GM12873 (cell line): ENCODE measurements at regions not wholly inside any gene's neighbourhood (a gene's known extent, or its start where the extent isn't known, plus 50 kb on each side); places are given as distances from the start of the nearest gene placed in this dataset.

Experiments used
- TF ChIP-seq, protein P1 (sequence below): IDR thresholded peaks from 2 replicates; pipeline ENCODE4 v1.5.1; 2012; ENCODE audit warnings: low read depth, mild to moderate bottlenecking, moderate library complexity, low read length, control low read depth; ENCODE audit not compliant: insufficient read depth; ENCODE audit errors: missing control alignments

DNA sequence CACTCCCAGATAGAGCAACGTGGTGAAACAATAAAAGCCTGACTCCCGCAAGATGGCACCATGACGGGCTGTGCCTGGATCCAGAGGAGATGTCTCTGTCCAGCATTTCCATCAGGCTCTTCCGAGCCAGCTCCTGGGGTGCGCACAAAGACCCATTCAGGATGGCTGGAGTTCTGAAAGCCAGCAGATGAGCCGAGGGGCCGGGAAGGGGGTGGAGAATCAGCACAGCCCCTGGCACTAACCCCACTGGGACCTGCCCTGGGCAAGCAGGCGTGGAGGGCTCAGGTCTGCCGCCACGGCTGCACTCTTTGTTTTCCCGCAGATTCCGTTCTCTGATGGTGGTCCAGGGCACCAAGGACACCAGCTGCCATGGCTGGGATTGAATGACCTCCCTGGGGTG is 97.2 kb upstream of the BLID start:
- TF ChIP-seq, protein P1, sequence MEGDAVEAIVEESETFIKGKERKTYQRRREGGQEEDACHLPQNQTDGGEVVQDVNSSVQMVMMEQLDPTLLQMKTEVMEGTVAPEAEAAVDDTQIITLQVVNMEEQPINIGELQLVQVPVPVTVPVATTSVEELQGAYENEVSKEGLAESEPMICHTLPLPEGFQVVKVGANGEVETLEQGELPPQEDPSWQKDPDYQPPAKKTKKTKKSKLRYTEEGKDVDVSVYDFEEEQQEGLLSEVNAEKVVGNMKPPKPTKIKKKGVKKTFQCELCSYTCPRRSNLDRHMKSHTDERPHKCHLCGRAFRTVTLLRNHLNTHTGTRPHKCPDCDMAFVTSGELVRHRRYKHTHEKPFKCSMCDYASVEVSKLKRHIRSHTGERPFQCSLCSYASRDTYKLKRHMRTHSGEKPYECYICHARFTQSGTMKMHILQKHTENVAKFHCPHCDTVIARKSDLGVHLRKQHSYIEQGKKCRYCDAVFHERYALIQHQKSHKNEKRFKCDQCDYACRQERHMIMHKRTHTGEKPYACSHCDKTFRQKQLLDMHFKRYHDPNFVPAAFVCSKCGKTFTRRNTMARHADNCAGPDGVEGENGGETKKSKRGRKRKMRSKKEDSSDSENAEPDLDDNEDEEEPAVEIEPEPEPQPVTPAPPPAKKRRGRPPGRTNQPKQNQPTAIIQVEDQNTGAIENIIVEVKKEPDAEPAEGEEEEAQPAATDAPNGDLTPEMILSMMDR: no peak

DNA sequence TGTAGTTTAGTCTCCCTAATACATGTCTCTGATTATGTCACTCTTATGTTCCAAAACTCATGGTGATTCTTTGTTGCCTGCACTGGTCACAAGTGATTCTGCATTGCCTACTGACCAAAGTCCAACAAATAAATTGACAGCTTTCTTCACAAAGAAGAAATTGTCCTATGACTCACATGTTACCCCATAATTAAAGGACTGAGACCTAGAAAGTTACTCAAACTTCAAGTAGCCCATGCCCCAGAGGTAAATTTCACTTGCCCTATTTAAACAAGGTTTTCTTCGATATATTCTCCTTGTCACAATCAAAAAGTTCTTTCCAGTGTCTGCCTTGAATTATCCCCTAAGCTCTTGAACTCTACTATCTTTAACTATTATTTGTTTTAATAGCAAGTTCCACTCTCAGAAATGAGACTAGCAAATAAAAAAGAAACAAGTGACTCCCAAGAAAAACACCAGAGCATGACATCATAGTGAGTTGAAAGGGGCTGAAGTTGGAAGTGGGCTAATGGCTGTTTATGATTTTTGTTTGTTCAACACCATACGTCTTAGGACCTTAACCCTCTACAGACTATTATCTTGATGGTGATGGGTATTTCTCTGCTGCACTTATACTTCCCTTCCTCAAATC is 94.5 kb upstream of the BLID start:
- TF ChIP-seq, protein P1: no peak

DNA sequence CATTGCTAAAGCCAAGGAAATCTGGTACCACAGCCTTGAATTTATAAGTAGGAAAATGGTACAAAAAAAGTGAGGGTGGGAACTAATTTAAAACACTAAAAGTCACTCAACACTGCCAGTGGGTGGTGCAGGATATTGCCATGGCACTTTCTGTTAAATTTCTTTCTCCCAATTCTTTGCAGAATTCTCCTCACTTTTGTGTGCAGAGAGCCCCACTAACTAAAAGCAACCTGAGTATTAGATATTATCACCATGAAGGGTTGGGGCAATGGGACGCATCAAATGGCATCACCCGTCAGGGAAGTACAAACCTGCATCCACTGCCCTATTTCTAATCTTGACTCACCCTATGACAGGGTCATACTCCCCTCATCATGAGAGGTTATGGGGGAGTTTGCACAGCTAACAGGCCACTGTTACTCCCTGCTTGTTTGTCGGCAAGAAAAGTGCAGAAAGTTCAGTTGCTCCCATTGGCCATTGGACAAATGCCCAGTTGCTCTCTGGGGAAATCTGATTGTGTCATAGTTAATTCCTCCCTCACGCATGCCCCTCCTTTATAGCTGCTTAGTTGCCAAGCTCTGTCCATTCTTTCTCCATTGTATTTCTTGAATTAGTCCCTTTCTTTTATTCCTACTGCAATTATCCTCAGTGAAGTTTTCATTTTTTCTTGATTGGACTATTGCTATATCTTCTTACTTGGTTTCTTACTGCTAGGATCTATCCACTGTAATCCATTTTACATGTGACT is 93.8 kb upstream of the BLID start:
- TF ChIP-seq, protein P1: no peak

DNA sequence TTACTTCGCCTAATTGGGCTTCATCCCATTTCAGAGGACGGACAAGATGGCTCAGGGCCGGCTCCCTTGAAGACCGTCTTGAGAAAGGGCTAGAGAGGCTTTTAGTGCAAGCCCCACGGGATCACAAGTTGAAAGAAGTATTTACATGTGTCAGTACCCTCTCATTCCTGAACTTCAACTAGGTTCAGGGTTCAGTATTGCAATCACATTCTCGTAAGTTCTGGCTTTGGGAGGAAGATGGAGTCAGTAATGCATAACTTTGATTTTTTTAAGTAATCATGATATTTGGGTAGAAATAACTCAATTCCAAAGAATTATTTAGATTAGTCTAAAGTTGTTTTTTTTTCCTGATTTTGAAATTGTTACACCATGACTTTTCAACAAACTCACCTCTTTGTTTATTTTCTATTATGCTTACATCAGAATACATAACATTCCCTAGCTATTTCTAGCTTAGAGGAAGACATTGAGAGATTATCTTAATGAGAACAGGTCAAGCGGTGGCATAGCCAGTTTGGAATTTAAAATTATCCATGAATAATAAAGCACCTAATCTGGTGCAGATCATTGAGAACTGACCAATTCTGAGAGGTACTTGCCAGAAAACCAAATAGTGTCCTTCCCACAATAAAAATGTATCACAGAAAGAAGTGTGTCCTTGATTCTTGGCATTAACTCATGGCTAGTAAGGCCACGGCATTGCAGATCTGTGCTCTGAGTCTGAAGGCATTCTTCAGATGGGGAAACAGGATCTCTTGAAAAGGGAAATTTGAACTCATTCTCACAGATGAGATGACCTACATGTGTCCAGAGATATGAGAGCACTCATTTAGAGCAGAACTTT is 92.1 kb upstream of the BLID start:
- TF ChIP-seq, protein P1: no peak

DNA sequence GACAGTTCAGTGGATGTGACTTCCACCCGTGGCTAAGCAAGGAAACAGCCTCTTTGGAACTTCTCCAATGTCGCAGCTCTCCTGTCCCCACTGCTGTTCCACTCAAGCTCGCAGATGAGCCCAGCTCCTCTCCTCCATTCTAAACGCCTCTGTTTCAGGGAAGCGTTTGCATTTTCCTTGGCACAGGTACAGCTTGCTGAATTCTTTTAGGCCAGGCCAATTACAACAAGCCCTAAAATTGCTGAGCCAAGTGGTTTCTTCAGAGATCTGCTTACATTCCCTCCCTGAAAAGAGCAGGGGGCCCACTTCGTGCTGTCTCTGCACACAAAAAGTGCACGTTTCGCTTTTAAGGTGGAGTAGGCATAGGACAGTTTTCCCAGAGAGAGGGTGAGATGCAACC is 91.5 kb upstream of the BLID start:
- TF ChIP-seq, protein P1: no peak

DNA sequence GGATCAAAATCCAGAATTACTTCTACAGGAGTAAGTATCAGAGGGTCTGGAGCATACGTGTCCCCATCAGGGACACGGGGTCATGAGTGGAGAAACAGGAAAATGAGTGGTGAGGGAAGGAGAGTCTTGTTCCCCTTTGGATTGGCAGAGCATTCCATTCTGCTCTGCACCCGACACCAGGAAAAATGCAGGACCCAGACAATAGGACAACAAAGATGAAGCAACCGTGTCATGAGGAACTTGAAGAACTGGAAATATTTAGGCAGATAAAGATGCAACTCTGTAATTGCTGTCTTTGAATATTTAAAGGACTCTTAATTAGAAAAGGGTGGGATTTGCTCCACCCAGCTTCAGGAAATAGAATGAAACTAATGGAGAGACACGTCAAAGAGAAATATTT is 89.0 kb upstream of the BLID start:
- TF ChIP-seq, protein P1: no peak

DNA sequence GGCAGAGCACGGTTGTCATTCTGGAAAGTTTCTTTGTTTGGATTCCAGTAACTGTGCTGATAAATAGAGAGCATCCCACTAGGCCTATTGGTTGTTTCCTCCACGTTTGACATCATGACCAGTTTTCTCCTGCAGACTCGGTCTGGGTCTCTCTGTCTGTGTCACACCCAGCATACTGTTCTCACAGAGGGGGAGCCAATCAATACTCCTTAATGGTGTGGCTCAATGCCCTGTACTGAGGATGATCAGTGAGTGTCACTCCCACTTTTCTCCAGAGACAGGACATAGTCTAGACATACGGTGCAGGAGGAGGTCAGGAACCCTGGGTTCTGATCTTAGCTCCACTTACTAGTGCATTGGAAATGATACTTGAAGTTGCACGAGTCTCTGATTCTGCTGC is 88.2 kb upstream of the BLID start:
- TF ChIP-seq, protein P1: no peak
